Fibroblast of lung (primary cell): ENCODE measurements at regions not wholly inside any gene's neighbourhood (a gene's known extent, or its start where the extent isn't known, plus 50 kb on each side); places are given as distances from the start of the nearest gene placed in this dataset.

Source experiments
- DNase-seq, 2 donors: peaks; one replicate each; pipeline versions ENCODE4 v3.0.0 to v3.0.0-alpha.2; 2010; ENCODE audit warnings: low read depth in 2 of 2
- H2AFZ ChIP-seq: 2 replicates; pipeline ENCODE4 v1.5.1; 2012; ENCODE audit warnings: low read length, control low read depth, inconsistent platforms
- H3K27ac ChIP-seq: 2 replicates; pipeline ENCODE4 v1.5.1; 2011; ENCODE audit warnings: low read length, control low read depth; ENCODE audit not compliant: insufficient read depth
- H3K27me3 ChIP-seq: 2 replicates; pipeline ENCODE4 v1.5.1; 2011; ENCODE audit warnings: mild to moderate bottlenecking, low read length; ENCODE audit not compliant: control insufficient read depth, insufficient read depth
- H3K36me3 ChIP-seq: 2 replicates; pipeline ENCODE4 v1.5.1; 2011; ENCODE audit warnings: low read length; ENCODE audit not compliant: control insufficient read depth, insufficient read depth
- H3K4me1 ChIP-seq: 2 replicates; pipeline ENCODE4 v1.5.1; 2011; ENCODE audit warnings: low read length; ENCODE audit not compliant: control insufficient read depth, insufficient read depth; ENCODE audit errors: extremely low read depth
- H3K4me2 ChIP-seq: 2 replicates; pipeline ENCODE4 v1.5.1; 2011; ENCODE audit warnings: low read length, control low read depth; ENCODE audit not compliant: insufficient read depth; ENCODE audit errors: extremely low read depth
- H3K4me3 ChIP-seq, 4 experiments: fragments of 200-600 bp in 1 of 4; sonication (generic) in 1 of 4; replicated peaks in 1 of 4; 2 replicates each; pipeline ENCODE4 v1.5.1; 2011 to 2016; ENCODE audit warnings: low read length in 4 of 4, low read depth in 3 of 4, mild to moderate bottlenecking in 3 of 4, control low read depth in 2 of 4, inconsistent platforms in 1 of 4, mixed read lengths in 1 of 4; ENCODE audit not compliant: insufficient read depth in 1 of 4; ENCODE audit errors: control extremely low read depth in 1 of 4
- H3K79me2 ChIP-seq: 2 replicates; pipeline ENCODE4 v1.5.1; 2012; ENCODE audit warnings: mild to moderate bottlenecking, low read length, inconsistent platforms; ENCODE audit not compliant: control insufficient read depth, insufficient read depth
- H3K9ac ChIP-seq: 2 replicates; pipeline ENCODE4 v1.5.1; 2011; ENCODE audit warnings: mild to moderate bottlenecking, low read length, control low read depth; ENCODE audit not compliant: insufficient read depth
- H3K9me3 ChIP-seq: 2 replicates; pipeline ENCODE4 v1.5.1; 2012; ENCODE audit warnings: low read depth, low read length; ENCODE audit not compliant: control insufficient read depth, insufficient read depth
- H4K20me1 ChIP-seq: 2 replicates; pipeline ENCODE4 v1.5.1; 2011; ENCODE audit warnings: low read length; ENCODE audit not compliant: control insufficient read depth, insufficient read depth; ENCODE audit errors: extremely low read depth
- EZH2 ChIP-seq: IDR thresholded peaks from 2 replicates; pipeline ENCODE4 v1.5.1; 2012; ENCODE audit warnings: low read length, control low read depth, mild to moderate bottlenecking; ENCODE audit errors: missing control alignments
- TF ChIP-seq, protein P1 (sequence below), 2 donors: IDR thresholded peaks in 1 of 2; conservative IDR thresholded peaks in 1 of 2; 1 replicate in 1 of 2; 2 replicates in 1 of 2; pipeline ENCODE4 v1.5.1; 2011 to 2012; ENCODE audit warnings: low read length in 2 of 2, control low read depth in 1 of 2, inconsistent platforms in 1 of 2, low read depth in 1 of 2, mild to moderate bottlenecking in 1 of 2

GRCh38 chr11:97742717-97743116, 1278.0 kb upstream of the CNTN5 start:
- H3K36me3 ChIP-seq, result no peaks in the 10 kb centered on the region
- no peaks in the 10 kb centered on the region for H3K27me3 ChIP-seq
- H3K4me3 ChIP-seq, result no peak overlapping the region
- no peaks in the 10 kb centered on the region for H3K4me1 ChIP-seq
- TF ChIP-seq, protein P1, sequence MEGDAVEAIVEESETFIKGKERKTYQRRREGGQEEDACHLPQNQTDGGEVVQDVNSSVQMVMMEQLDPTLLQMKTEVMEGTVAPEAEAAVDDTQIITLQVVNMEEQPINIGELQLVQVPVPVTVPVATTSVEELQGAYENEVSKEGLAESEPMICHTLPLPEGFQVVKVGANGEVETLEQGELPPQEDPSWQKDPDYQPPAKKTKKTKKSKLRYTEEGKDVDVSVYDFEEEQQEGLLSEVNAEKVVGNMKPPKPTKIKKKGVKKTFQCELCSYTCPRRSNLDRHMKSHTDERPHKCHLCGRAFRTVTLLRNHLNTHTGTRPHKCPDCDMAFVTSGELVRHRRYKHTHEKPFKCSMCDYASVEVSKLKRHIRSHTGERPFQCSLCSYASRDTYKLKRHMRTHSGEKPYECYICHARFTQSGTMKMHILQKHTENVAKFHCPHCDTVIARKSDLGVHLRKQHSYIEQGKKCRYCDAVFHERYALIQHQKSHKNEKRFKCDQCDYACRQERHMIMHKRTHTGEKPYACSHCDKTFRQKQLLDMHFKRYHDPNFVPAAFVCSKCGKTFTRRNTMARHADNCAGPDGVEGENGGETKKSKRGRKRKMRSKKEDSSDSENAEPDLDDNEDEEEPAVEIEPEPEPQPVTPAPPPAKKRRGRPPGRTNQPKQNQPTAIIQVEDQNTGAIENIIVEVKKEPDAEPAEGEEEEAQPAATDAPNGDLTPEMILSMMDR (conservative IDR thresholded peaks at IDR 0.05 in 1 of 2, IDR thresholded peaks at IDR 0.05 in 1 of 2; ENCODE audit: low read depth in 1 of 2, low read length in 2 of 2), result no peak
- H3K9me3 ChIP-seq, result no peaks in the 10 kb centered on the region
- no peak overlapping the region for H3K9ac ChIP-seq
- H4K20me1 ChIP-seq, result no peaks in the 10 kb centered on the region
- DNase-seq, result peak in 1 of 2 donors; percentile 73
- no peak overlapping the region for H3K27ac ChIP-seq
- H2AFZ ChIP-seq, result no peak overlapping the region
- H3K79me2 ChIP-seq, result no peaks in the 10 kb centered on the region
- no peak overlapping the region for H3K4me2 ChIP-seq

- Histone ChIP-seq H4K20me1 (no peaks in the 10 kb centered on the region), H3K79me2 (no peaks in the 10 kb centered on the region), H3K27me3 (no peaks in the 10 kb centered on the region), H3K9me3 (no peaks in the 10 kb centered on the region), H3K4me3 (no peak overlapping the region), H3K27ac (no peak overlapping the region), H3K4me1 (no peaks in the 10 kb centered on the region), H3K4me2 (no peak overlapping the region), H3K36me3 (no peaks in the 10 kb centered on the region), H2AFZ (no peak overlapping the region), H3K9ac (no peak overlapping the region)
- TF ChIP-seq, protein P1 (conservative IDR thresholded peaks at IDR 0.05 in 1 of 2, IDR thresholded peaks at IDR 0.05 in 1 of 2; ENCODE audit: low read depth in 1 of 2, low read length in 2 of 2), result no peak
- no peak for TF ChIP-seq EZH2
- DNase-seq, result peak; percentile 62 to 71
These were observed 1277.5 kb upstream of the CNTN5 start for GRCh38 chr11:97743205-97743742.

DNA sequence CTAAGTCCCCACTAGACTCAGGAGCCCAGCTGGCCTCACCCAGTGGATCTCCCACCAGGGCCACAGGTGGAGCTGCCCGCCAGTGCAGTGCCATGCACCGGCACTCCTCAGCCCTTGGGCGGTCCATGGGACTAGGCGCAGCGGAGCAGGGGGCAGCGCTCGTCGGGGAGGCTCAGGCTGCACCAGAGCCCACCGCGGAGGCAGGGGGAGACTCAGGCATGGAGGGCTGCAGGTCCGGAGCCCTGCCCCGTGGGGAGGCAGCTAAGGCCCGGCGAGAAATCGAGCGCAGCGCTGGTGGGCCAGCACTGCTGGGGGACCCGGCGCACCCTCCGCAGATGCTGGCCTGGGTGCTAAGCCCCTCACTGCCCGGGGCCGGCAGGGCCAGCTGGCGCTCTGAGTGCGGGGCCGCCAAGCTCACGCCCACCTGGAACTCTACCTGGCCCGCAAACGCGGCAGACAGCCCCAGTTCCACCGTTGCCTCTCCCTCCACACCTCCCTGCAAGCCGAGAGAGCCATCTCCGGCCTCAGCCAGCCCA, 1275.2 kb upstream of the CNTN5 start:
- no peaks in the 10 kb centered on the region for H3K79me2 ChIP-seq
- no peak overlapping the region for H3K27ac ChIP-seq

More for the DNA sequence above, 1275.2 kb upstream of the CNTN5 start:
- TF ChIP-seq, protein P1 (conservative IDR thresholded peaks at IDR 0.05 in 1 of 2, IDR thresholded peaks at IDR 0.05 in 1 of 2; ENCODE audit: low read depth in 1 of 2, low read length in 2 of 2), result no peak
- no peak for TF ChIP-seq EZH2
- Histone ChIP-seq H3K4me2 (no peak overlapping the region), H3K4me1 (no peaks in the 10 kb centered on the region), H4K20me1 (no peaks in the 10 kb centered on the region), H3K9ac (no peak overlapping the region), H3K9me3 (no peaks in the 10 kb centered on the region), H2AFZ (no peak overlapping the region), H3K27me3 (no peaks in the 10 kb centered on the region), H3K36me3 (no peaks in the 10 kb centered on the region), H3K4me3 (no peak overlapping the region)
- no peak for DNase-seq
